ENCODE measurements at regions not wholly inside any gene's neighbourhood (a gene's known extent, or its start where the extent isn't known, plus 50 kb on each side); places are given as distances from the start of the nearest gene placed in this dataset.

GRCh38 chr16:9518581-9518980 is 427.1 kb downstream of the HAPSTR1 start:
- Histone ChIP-seq H3K4me3 (no peak overlapping the region), H3K4me1 (peaks cover 6 to 17% (median 15%) of the 10 kb centered on the region in 4 donors), H3K27me3 (no peaks in the 10 kb centered on the region), H3K9me3 (no peaks in the 10 kb centered on the region), H3K36me3 (no peaks in the 10 kb centered on the region), H3K27ac (replicated peaks in 1 of 4) (no peak overlapping the region)
- WGBS, result 100% methylated on average over 2 of the region's 2 CpGs
- intact Hi-C loops (cut with DNase I), result no loop called here
- DNase-seq (ENCODE audit: extremely low spot score), result no peak
- no peak for TF ChIP-seq CTCF (IDR thresholded peaks at IDR 0.05)

- no peak for DNase-seq (ENCODE audit: extremely low spot score)
- WGBS, result 50% methylated on average over 7 of the region's 7 CpGs
- H3K36me3 ChIP-seq, result no peaks in the 10 kb centered on the region
- no peak for TF ChIP-seq EP300 (IDR thresholded peaks at IDR 0.05)
- TF ChIP-seq POLR2AphosphoS5 (IDR thresholded peaks at IDR 0.05), result no peak
- no peak for TF ChIP-seq POLR2A (IDR thresholded peaks at IDR 0.05; ENCODE audit: low read depth)
- TF ChIP-seq CTCF (IDR thresholded peaks at IDR 0.05), result no peak
- peaks cover 6 to 17% (median 15%) of the 10 kb centered on the region in 4 donors for H3K4me1 ChIP-seq
- peaks cover 0 to 3% (median 0%) of the 10 kb centered on the region in 4 donors for H3K27me3 ChIP-seq
- H3K4me3 ChIP-seq, result no peak overlapping the region
- no peaks in the 10 kb centered on the region for H3K9me3 ChIP-seq
- no peak overlapping the region for H3K27ac ChIP-seq (replicated peaks in 1 of 4)
- intact Hi-C loops (cut with DNase I), result no loop called here
These were observed 430.4 kb downstream of the HAPSTR1 start for GRCh38 chr16:9521749-9522370.

- intact Hi-C loops (cut with DNase I), result no loop called here
- no peaks in the 10 kb centered on the region for H3K36me3 ChIP-seq
- no peaks in the 10 kb centered on the region for H3K9me3 ChIP-seq
- no peak for DNase-seq (ENCODE audit: extremely low spot score)
- WGBS, result 62% methylated on average over 5 of the region's 5 CpGs
- H3K27me3 ChIP-seq, result peaks cover 0 to 3% (median 0%) of the 10 kb centered on the region in 4 donors
- no peak overlapping the region for H3K4me3 ChIP-seq
- no peak for TF ChIP-seq EP300 (IDR thresholded peaks at IDR 0.05)
- TF ChIP-seq POLR2AphosphoS5 (IDR thresholded peaks at IDR 0.05), result no peak
- no peak for TF ChIP-seq POLR2A (IDR thresholded peaks at IDR 0.05; ENCODE audit: low read depth)
- TF ChIP-seq CTCF (IDR thresholded peaks at IDR 0.05), result no peak
- peaks cover 6 to 18% (median 12%) of the 10 kb centered on the region in 4 donors for H3K4me1 ChIP-seq
- no peak overlapping the region for H3K27ac ChIP-seq (replicated peaks in 1 of 4)
These were observed 431.2 kb downstream of the HAPSTR1 start for GRCh38 chr16:9522614-9523013.

GRCh38 chr16:9523994-9524393 is 432.6 kb downstream of the HAPSTR1 start:
- Histone ChIP-seq H3K27me3 (peaks cover 0 to 5% (median 0%) of the 10 kb centered on the region in 4 donors), H3K36me3 (no peaks in the 10 kb centered on the region), H3K4me3 (no peak overlapping the region), H3K9me3 (no peaks in the 10 kb centered on the region), H3K27ac (replicated peaks in 1 of 4) (no peak overlapping the region), H3K4me1 (peaks cover 0 to 15% (median 12%) of the 10 kb centered on the region in 4 donors)
- intact Hi-C loops (cut with DNase I), result no loop called here
- DNase-seq (ENCODE audit: extremely low spot score), result no peak
- WGBS, result 72% methylated on average over 7 of the region's 8 CpGs
- TF ChIP-seq CTCF (IDR thresholded peaks at IDR 0.05) (no peak), POLR2A (IDR thresholded peaks at IDR 0.05; ENCODE audit: low read depth) (no peak), POLR2AphosphoS5 (IDR thresholded peaks at IDR 0.05) (no peak), EP300 (IDR thresholded peaks at IDR 0.05) (no peak)

GRCh38 chr16:9525037-9525436 is 433.6 kb downstream of the HAPSTR1 start:
- no peak for TF ChIP-seq CTCF (IDR thresholded peaks at IDR 0.05)
- no peak for DNase-seq (ENCODE audit: extremely low spot score)
- no peak overlapping the region for H3K4me3 ChIP-seq
- no peaks in the 10 kb centered on the region for H3K9me3 ChIP-seq
- H3K4me1 ChIP-seq, result peaks cover 0 to 15% (median 12%) of the 10 kb centered on the region in 4 donors
- H3K27me3 ChIP-seq, result peaks cover 0 to 7% (median 0%) of the 10 kb centered on the region in 4 donors
- H3K36me3 ChIP-seq, result no peaks in the 10 kb centered on the region
- 82% methylated on average over 4 of the region's 4 CpGs for WGBS
- H3K27ac ChIP-seq (replicated peaks in 1 of 4), result no peak overlapping the region
- intact Hi-C loops (cut with DNase I), result no loop called here
